H9 (cell line): ENCODE measurements at regions not wholly inside any gene's neighbourhood (a gene's known extent, or its start where the extent isn't known, plus 50 kb on each side); places are given as distances from the start of the nearest gene placed in this dataset.

Experiments used
- DNase-seq: peaks from one replicate; pipeline ENCODE4 v3.0.0-alpha.2; 2017
- H2AFZ ChIP-seq: one replicate; pipeline ENCODE4 v1.6.1; 2013; ENCODE audit warnings: mild to moderate bottlenecking, low read length, control low read depth, moderate library complexity
- H2AK5ac ChIP-seq: 2 replicates; pipeline ENCODE4 v1.6.1; 2013; ENCODE audit warnings: low read length, control low read depth, mixed read lengths; ENCODE audit not compliant: insufficient read length
- H2BK120ac ChIP-seq: one replicate; pipeline ENCODE4 v1.6.1; 2013; ENCODE audit warnings: low read depth, mild to moderate bottlenecking, low read length, control low read depth, inconsistent platforms; ENCODE audit not compliant: poor library complexity, severe bottlenecking
- H2BK12ac ChIP-seq: 2 replicates; pipeline ENCODE4 v1.6.1; 2013; ENCODE audit warnings: low read length, control low read depth, mixed read lengths, low read depth; ENCODE audit not compliant: insufficient read length
- H2BK15ac ChIP-seq: 2 replicates; pipeline ENCODE4 v1.6.1; 2013; ENCODE audit warnings: low read depth, low read length, control low read depth
- H2BK20ac ChIP-seq: one replicate; pipeline ENCODE4 v1.6.1; 2013; ENCODE audit warnings: low read depth, mild to moderate bottlenecking, low read length, control low read depth, inconsistent platforms; ENCODE audit not compliant: poor library complexity, severe bottlenecking
- H2BK5ac ChIP-seq: 2 replicates; pipeline ENCODE4 v1.6.1; 2013; ENCODE audit warnings: low read length, control low read depth, mixed read lengths; ENCODE audit not compliant: insufficient read length
- H3K14ac ChIP-seq: 2 replicates; pipeline ENCODE4 v1.6.1; 2013; ENCODE audit warnings: low read length, control low read depth; ENCODE audit not compliant: insufficient read depth
- H3K18ac ChIP-seq: 2 replicates; pipeline ENCODE4 v1.6.1; 2013; ENCODE audit warnings: low read depth, mild to moderate bottlenecking, mixed read lengths, low read length, control low read depth; ENCODE audit not compliant: insufficient read length
- H3K23ac ChIP-seq: 2 replicates; pipeline ENCODE4 v1.6.1; 2013; ENCODE audit warnings: low read length, control low read depth, mixed read lengths, low read depth; ENCODE audit not compliant: insufficient read length
- H3K23me2 ChIP-seq: 2 replicates; pipeline ENCODE4 v1.6.1; 2013; ENCODE audit warnings: low read depth, mild to moderate bottlenecking, mixed read lengths, low read length, control low read depth; ENCODE audit not compliant: insufficient read length, poor library complexity, severe bottlenecking
- H3K27ac ChIP-seq: 2 replicates; pipeline ENCODE4 v1.5.1; 2013; ENCODE audit warnings: low read length, control low read depth, mixed read lengths, low read depth; ENCODE audit not compliant: insufficient read length
- H3K27me3 ChIP-seq: 2 replicates; pipeline ENCODE4 v1.6.1; 2013; ENCODE audit warnings: low read length, control low read depth, inconsistent platforms; ENCODE audit not compliant: insufficient read depth
- H3K4ac ChIP-seq: 2 replicates; pipeline ENCODE4 v1.6.1; 2013; ENCODE audit warnings: low read depth, mild to moderate bottlenecking, control low read depth, inconsistent platforms, low read length, moderate library complexity
- H3K4me1 ChIP-seq: 2 replicates; pipeline ENCODE4 v1.6.1; 2013; ENCODE audit warnings: low read length, control low read depth, inconsistent platforms; ENCODE audit not compliant: insufficient read depth
- H3K4me2 ChIP-seq: 2 replicates; pipeline ENCODE4 v1.6.1; 2013; ENCODE audit warnings: low read length, control low read depth, mixed read lengths; ENCODE audit not compliant: insufficient read length, insufficient read depth
- H3K56ac ChIP-seq: 2 replicates; pipeline ENCODE4 v1.6.1; 2013; ENCODE audit warnings: low read depth, mild to moderate bottlenecking, mixed read lengths, low read length, control low read depth; ENCODE audit not compliant: insufficient read length
- H3K79me1 ChIP-seq: 2 replicates; pipeline ENCODE4 v1.6.1; 2013; ENCODE audit warnings: low read depth, mild to moderate bottlenecking, moderate library complexity, low read length, control low read depth, inconsistent platforms; ENCODE audit not compliant: insufficient read depth, poor library complexity, severe bottlenecking
- H3K79me2 ChIP-seq: 2 replicates; pipeline ENCODE4 v1.6.1; 2013; ENCODE audit warnings: low read length, control low read depth, inconsistent platforms; ENCODE audit not compliant: insufficient read depth
- H3K9ac ChIP-seq: 2 replicates; pipeline ENCODE4 v1.6.1; 2013; ENCODE audit warnings: low read length, control low read depth, mixed read lengths; ENCODE audit not compliant: insufficient read length; ENCODE audit errors: extremely low read depth
- H3K9me3 ChIP-seq: one replicate; pipeline ENCODE4 v1.6.1; 2013; ENCODE audit warnings: low read depth, low read length, inconsistent platforms; ENCODE audit not compliant: control insufficient read depth
- H3T11ph ChIP-seq: one replicate; pipeline ENCODE4 v1.6.1; 2013; ENCODE audit warnings: mild to moderate bottlenecking, low read length, control low read depth, inconsistent platforms
- H4K20me1 ChIP-seq: one replicate; pipeline ENCODE4 v1.6.1; 2013; ENCODE audit not compliant: control insufficient read depth, insufficient read length, insufficient read depth
- H4K5ac ChIP-seq: 2 replicates; pipeline ENCODE4 v1.6.1; 2013; ENCODE audit warnings: low read depth, mild to moderate bottlenecking, mixed read lengths, low read length, control low read depth; ENCODE audit not compliant: insufficient read length
- H4K8ac ChIP-seq: replicated peaks from 2 replicates; pipeline ENCODE4 v1.6.1; 2013; ENCODE audit warnings: low read length, control low read depth, mixed read lengths, low read depth; ENCODE audit not compliant: insufficient read length
- H4K91ac ChIP-seq: 2 replicates; pipeline ENCODE4 v1.6.1; 2013; ENCODE audit warnings: low read depth, mild to moderate bottlenecking, moderate library complexity, mixed read lengths, low read length, control low read depth; ENCODE audit not compliant: insufficient read length
- H3K27ac Mint-ChIP-seq, 3 experiments: 2 replicates in 2 of 3; 3 replicates in 1 of 3; pipeline ENCODE4 v1.8.0; 2020 to 2021; ENCODE audit warnings: mixed read lengths in 3 of 3, mild to moderate bottlenecking in 1 of 3, moderate library complexity in 1 of 3
- H3K27me3 Mint-ChIP-seq: 2 replicates; pipeline ENCODE4 v1.8.0; 2021; ENCODE audit warnings: low read depth, mild to moderate bottlenecking, moderate library complexity, mixed read lengths
- H3K36me3 Mint-ChIP-seq, 3 experiments: 2 replicates in 2 of 3; 3 replicates in 1 of 3; pipeline ENCODE4 v1.8.0; 2020 to 2021; ENCODE audit warnings: low read depth in 3 of 3, mixed read lengths in 3 of 3; ENCODE audit not compliant: insufficient read depth in 1 of 3
- H3K4me1 Mint-ChIP-seq, 2 experiments: 2 replicates each; pipeline ENCODE4 v1.8.0; 2020; ENCODE audit warnings: mixed read lengths in 2 of 2
- H3K4me3 Mint-ChIP-seq, 2 experiments: 2 replicates in 1 of 2; 3 replicates in 1 of 2; pipeline ENCODE4 v1.8.0; 2020 to 2021; ENCODE audit warnings: mild to moderate bottlenecking in 2 of 2, mixed read lengths in 2 of 2, moderate library complexity in 1 of 2
- H3K9me3 Mint-ChIP-seq, 2 experiments: 2 replicates in 1 of 2; 3 replicates in 1 of 2; pipeline ENCODE4 v1.8.0; 2020; ENCODE audit warnings: mild to moderate bottlenecking in 2 of 2, mixed read lengths in 2 of 2, moderate library complexity in 1 of 2
- CTCF ChIP-seq: fragments of 200-600 bp; sonication (generic); conservative IDR thresholded peaks from 3 replicates; pipeline ENCODE4 v1.8.0; 2021; ENCODE audit warnings: antibody characterized with exemption, mild to moderate bottlenecking
- WGBS: extraction: QIAGEN DNeasy Blood & Tissue Kit; methylation state at CpG from one replicate; pipeline ENCODE4 v1.1.7; 2013; ENCODE audit warnings: missing lambda C conversion rate, low lambda C conversion rate, mixed read lengths; ENCODE audit not compliant: insufficient read length; ENCODE audit errors: extremely low coverage; 5-methylcytosine and 5-hydroxymethylcytosine counted together

- no peak overlapping the region for H3K9ac ChIP-seq
- no peak overlapping the region for H2BK120ac ChIP-seq
- no peak overlapping the region for H3K56ac ChIP-seq
- H4K20me1 ChIP-seq: no peaks in the 10 kb centered on the region
- peak overlapping the region in 1 of 3 experiments; percentile 25; a peak in 1 of 7 replicates for H3K27ac Mint-ChIP-seq
- H2AFZ ChIP-seq: no peak overlapping the region
- H3K27me3 Mint-ChIP-seq: no peaks in the 10 kb centered on the region
- no CpG with 5 or more reads among the region's 4 CpGs for WGBS
- no peak overlapping the region for H3K4me3 Mint-ChIP-seq
- H2BK12ac ChIP-seq: no peak overlapping the region
- no peaks in the 10 kb centered on the region for H3K9me3 ChIP-seq
- H4K8ac ChIP-seq: no peak overlapping the region
- H3K9me3 Mint-ChIP-seq: no peaks in the 10 kb centered on the region
- H3K4me2 ChIP-seq: no peak overlapping the region
- no peak overlapping the region for H3T11ph ChIP-seq
- H3K4ac ChIP-seq: no peak overlapping the region
- H3K4me1 Mint-ChIP-seq: peaks cover 22 to 30% of the 10 kb centered on the region in 2 experiments
- no peak overlapping the region for H3K18ac ChIP-seq
- DNase-seq: no peak
- H3K23ac ChIP-seq: no peak overlapping the region
- no peak overlapping the region for H4K91ac ChIP-seq
- no peak overlapping the region for H2BK5ac ChIP-seq
- no peak overlapping the region for H2BK20ac ChIP-seq
- peaks cover 6% of the 10 kb centered on the region; the same call in 1 of the 2 replicates for H3K4me1 ChIP-seq
- no peak overlapping the region for H4K5ac ChIP-seq
- no peak overlapping the region for H2BK15ac ChIP-seq
- H3K27me3 ChIP-seq: no peaks in the 10 kb centered on the region
- H2AK5ac ChIP-seq: no peak overlapping the region
- no peak overlapping the region for H3K27ac ChIP-seq
- peaks cover 0 to 4% (median 0%) of the 10 kb centered on the region in 3 experiments; a peak in 1 of 7 replicates for H3K36me3 Mint-ChIP-seq
- H3K14ac ChIP-seq: no peak overlapping the region
- no peak for TF ChIP-seq CTCF
- H3K79me2 ChIP-seq: no peaks in the 10 kb centered on the region
- no peaks in the 10 kb centered on the region for H3K23me2 ChIP-seq
- no peaks in the 10 kb centered on the region for H3K79me1 ChIP-seq
Observed at GRCh38 chr5:167351316-167351715, 940.1 kb upstream of the WWC1 start.
